ENCODE measurements at regions not wholly inside any gene's neighbourhood (a gene's known extent, or its start where the extent isn't known, plus 50 kb on each side); places are given as distances from the start of the nearest gene placed in this dataset.

DNA sequence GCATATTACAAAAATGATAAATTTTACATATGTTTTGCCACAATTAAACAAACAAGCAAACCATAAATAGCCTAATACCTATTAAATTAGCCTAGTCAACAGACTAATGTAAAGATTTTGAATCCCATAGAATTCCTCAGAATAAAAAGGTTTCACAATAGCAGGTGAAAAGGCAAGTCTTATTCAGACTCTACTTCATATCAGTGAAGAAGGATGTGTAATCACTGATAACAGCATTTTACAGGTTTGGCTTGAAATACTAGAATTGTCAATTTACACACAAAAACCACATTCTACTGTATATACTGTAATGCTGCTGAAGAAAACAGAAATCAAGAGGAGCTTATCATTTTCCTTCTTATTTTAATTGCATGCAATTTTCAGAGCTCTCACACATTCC is 90.8 kb upstream of the SSTR1 start:
- TF ChIP-seq ZNF274 (CRISPR knock-in tag; IDR thresholded peaks at IDR 0.05) (no peak), GABPA (IDR thresholded peaks at IDR 0.05; ENCODE audit: low read depth, low read length) (no peak), GABPA (CRISPR knock-in tag; IDR thresholded peaks at IDR 0.05; ENCODE audit: low read depth) (no peak), IRF2 (CRISPR knock-in tag; IDR thresholded peaks at IDR 0.05) (no peak)
